ENCODE measurements at regions not wholly inside any gene's neighbourhood (a gene's known extent, or its start where the extent isn't known, plus 50 kb on each side); places are given as distances from the start of the nearest gene placed in this dataset.

- Histone ChIP-seq H3K9me3 (ENCODE audit: control insufficient read depth, insufficient read depth, low read length) (peaks cover 9% of the 10 kb centered on the region), H3K4me1 (ENCODE audit: control insufficient read depth, insufficient read depth, low read length) (no peaks in the 10 kb centered on the region), H4K8ac (ENCODE audit: low read depth in 2 of 2, low read length in 2 of 2) (no peak overlapping the region), H3K4ac (ENCODE audit: low read depth, low read length) (no peak overlapping the region), H4K91ac (ENCODE audit: insufficient read depth, low read depth, low read length) (no peak overlapping the region), H4K5ac (ENCODE audit: low read depth, low read length) (no peak overlapping the region), H2BK15ac (ENCODE audit: low read depth, low read length) (no peak overlapping the region), H2AK9ac (replicated peaks; ENCODE audit: low read depth, low read length, poor library complexity) (no peak overlapping the region), H2BK5ac (ENCODE audit: low read depth, low read length, poor library complexity, severe bottlenecking) (no peak overlapping the region), H3K79me1 (ENCODE audit: low read depth in 1 of 2, low read length in 2 of 2) (no peaks in the 10 kb centered on the region), H2BK20ac (ENCODE audit: low read depth, low read length) (no peak overlapping the region), H3K36me3 (ENCODE audit: control insufficient read depth, insufficient read depth, low read length) (no peaks in the 10 kb centered on the region), H3K23ac (ENCODE audit: low read depth, low read length) (no peak overlapping the region), H3K9me1 (ENCODE audit: insufficient read depth, low read length) (no peaks in the 10 kb centered on the region), H2AK5ac (ENCODE audit: low read depth, low read length) (no peak overlapping the region), H2BK120ac (ENCODE audit: low read depth, low read length) (no peak overlapping the region), H3K4me2 (ENCODE audit: low read depth, low read length) (no peak overlapping the region), H3K27ac (ENCODE audit: insufficient read depth, low read length) (no peak overlapping the region), H3K56ac (ENCODE audit: extremely low read depth, insufficient read depth, low read length) (no peak overlapping the region), H3K18ac (ENCODE audit: low read depth, low read length) (no peak overlapping the region), H3K27me3 (ENCODE audit: control insufficient read depth, insufficient read depth, low read length) (no peaks in the 10 kb centered on the region), H3K4me3 (ENCODE audit: insufficient read depth, low read depth, low read length) (no peak overlapping the region), H4K20me1 (ENCODE audit: insufficient read depth, low read length) (no peaks in the 10 kb centered on the region), H3K9ac (ENCODE audit: low read depth, low read length) (no peak overlapping the region), H3K14ac (replicated peaks; ENCODE audit: low read depth, low read length) (no peak overlapping the region), H2AFZ (replicated peaks; ENCODE audit: low read length, poor library complexity) (no peak overlapping the region)
- DNase-seq (no peak), ATAC-seq (ENCODE audit: low read depth) (no peak)
- intact Hi-C loops (cut with micrococcal nuclease), result no loop called here
- no peak for TF ChIP-seq SMC3 (IDR thresholded peaks at IDR 0.05; ENCODE audit: low read depth, low read length)
- no peak for TF ChIP-seq RFX5 (IDR thresholded peaks at IDR 0.05; ENCODE audit: low read depth, low read length)
- TF ChIP-seq CEBPB (IDR thresholded peaks at IDR 0.05; ENCODE audit: low read depth, low read length), result no peak
- TF ChIP-seq MAZ (IDR thresholded peaks at IDR 0.05; ENCODE audit: borderline replicate concordance, low read depth, low read length), result no peak
- no peak for TF ChIP-seq BHLHE40 (IDR thresholded peaks at IDR 0.05; ENCODE audit: low read depth, low read length)
- no peak for TF ChIP-seq CHD1 (IDR thresholded peaks at IDR 0.05; ENCODE audit: low read depth, low read length)
- TF ChIP-seq MXI1 (IDR thresholded peaks at IDR 0.05; ENCODE audit: borderline replicate concordance, low read depth, low read length), result no peak
- TF ChIP-seq, protein P1, sequence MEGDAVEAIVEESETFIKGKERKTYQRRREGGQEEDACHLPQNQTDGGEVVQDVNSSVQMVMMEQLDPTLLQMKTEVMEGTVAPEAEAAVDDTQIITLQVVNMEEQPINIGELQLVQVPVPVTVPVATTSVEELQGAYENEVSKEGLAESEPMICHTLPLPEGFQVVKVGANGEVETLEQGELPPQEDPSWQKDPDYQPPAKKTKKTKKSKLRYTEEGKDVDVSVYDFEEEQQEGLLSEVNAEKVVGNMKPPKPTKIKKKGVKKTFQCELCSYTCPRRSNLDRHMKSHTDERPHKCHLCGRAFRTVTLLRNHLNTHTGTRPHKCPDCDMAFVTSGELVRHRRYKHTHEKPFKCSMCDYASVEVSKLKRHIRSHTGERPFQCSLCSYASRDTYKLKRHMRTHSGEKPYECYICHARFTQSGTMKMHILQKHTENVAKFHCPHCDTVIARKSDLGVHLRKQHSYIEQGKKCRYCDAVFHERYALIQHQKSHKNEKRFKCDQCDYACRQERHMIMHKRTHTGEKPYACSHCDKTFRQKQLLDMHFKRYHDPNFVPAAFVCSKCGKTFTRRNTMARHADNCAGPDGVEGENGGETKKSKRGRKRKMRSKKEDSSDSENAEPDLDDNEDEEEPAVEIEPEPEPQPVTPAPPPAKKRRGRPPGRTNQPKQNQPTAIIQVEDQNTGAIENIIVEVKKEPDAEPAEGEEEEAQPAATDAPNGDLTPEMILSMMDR (conservative IDR thresholded peaks at IDR 0.05; ENCODE audit: low read depth, low read length), result no peak
- TF ChIP-seq NFE2L2 (IDR thresholded peaks at IDR 0.05; ENCODE audit: low read depth, low read length), result no peak
- TF ChIP-seq RAD21 (IDR thresholded peaks at IDR 0.05; ENCODE audit: low read length), result no peak
- TF ChIP-seq, protein P2, sequence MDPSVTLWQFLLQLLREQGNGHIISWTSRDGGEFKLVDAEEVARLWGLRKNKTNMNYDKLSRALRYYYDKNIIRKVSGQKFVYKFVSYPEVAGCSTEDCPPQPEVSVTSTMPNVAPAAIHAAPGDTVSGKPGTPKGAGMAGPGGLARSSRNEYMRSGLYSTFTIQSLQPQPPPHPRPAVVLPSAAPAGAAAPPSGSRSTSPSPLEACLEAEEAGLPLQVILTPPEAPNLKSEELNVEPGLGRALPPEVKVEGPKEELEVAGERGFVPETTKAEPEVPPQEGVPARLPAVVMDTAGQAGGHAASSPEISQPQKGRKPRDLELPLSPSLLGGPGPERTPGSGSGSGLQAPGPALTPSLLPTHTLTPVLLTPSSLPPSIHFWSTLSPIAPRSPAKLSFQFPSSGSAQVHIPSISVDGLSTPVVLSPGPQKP (IDR thresholded peaks at IDR 0.05; ENCODE audit: borderline replicate concordance, low read depth, low read length), result no peak
- TF ChIP-seq RCOR1 (IDR thresholded peaks at IDR 0.05; ENCODE audit: insufficient replicate concordance, low read length), result no peak
- no peak for TF ChIP-seq USF2 (IDR thresholded peaks at IDR 0.05; ENCODE audit: low read depth, low read length)
- TF ChIP-seq MAFK (IDR thresholded peaks at IDR 0.05; ENCODE audit: low read depth, low read length), result no peak
- TF ChIP-seq POLR2A (IDR thresholded peaks at IDR 0.05; ENCODE audit: low read depth, low read length), result no peak
- no peak for TF ChIP-seq FOS (IDR thresholded peaks at IDR 0.05; ENCODE audit: low read depth, low read length)
- POLR2A ChIA-PET (ENCODE audit: unreplicated experiment), result no interaction called here
- WGBS, 2 experiments (ENCODE audit: extremely low coverage in 2 of 2, insufficient read length in 1 of 2), result no CpG with 5 or more reads among the region's 2 CpGs
- CTCF ChIA-PET, result no interaction called here
- dilution Hi-C loops (cut with HindIII; ENCODE audit: low sequenced_read_pairs, unreplicated experiment), result no loop called here
- no TSS peak for BruUV-seq (replicated peaks)
- in situ Hi-C loops (cut with MboI; ENCODE audit: low sequenced_read_pairs), result no loop called here
Measured at GRCh38 chr15:97092656-97093055, 762.2 kb downstream of the NR2F2 start.

Data from IMR-90 (cell line).